Activated CD4-positive, alpha-beta T cell treated with anti-CD3 and anti-CD28 coated beads, Interleukin-2, amount 10 ng/mL, durations not matched to agents 7 days and 5 days (primary cell): ENCODE measurements at regions not wholly inside any gene's neighbourhood (a gene's known extent, or its start where the extent isn't known, plus 50 kb on each side); places are given as distances from the start of the nearest gene placed in this dataset.

Source experiments
- CTCF ChIA-PET: fragments of 350-600 bp; sonication (Branson Sonifier 250); formaldehyde crosslinking; loops from one replicate; lab custom pipeline; 2021; ENCODE audit warnings: antibody characterized with exemption; lab: Charles Lee
- POLR2A ChIA-PET: fragments of 350-600 bp; sonication (Branson Sonifier 250); formaldehyde crosslinking; loops from one replicate; lab custom pipeline; 2021; ENCODE audit warnings: antibody characterized with exemption; lab: Charles Lee
- DNase-seq: peaks from one replicate; pipeline ENCODE4 v3.0.0-alpha.2; 2020
- H3K27ac Mint-ChIP-seq: one replicate; pipeline ENCODE4 v1.8.0; 2021; ENCODE audit warnings: mild to moderate bottlenecking, moderate library complexity, mixed read lengths
- H3K27me3 Mint-ChIP-seq: one replicate; pipeline ENCODE4 v1.8.0; 2021; ENCODE audit warnings: mixed read lengths
- H3K36me3 Mint-ChIP-seq: one replicate; pipeline ENCODE4 v1.8.0; 2021; ENCODE audit warnings: low read depth, mixed read lengths
- H3K4me1 Mint-ChIP-seq: one replicate; pipeline ENCODE4 v1.8.0; 2021; ENCODE audit warnings: mixed read lengths
- H3K4me3 Mint-ChIP-seq: one replicate; pipeline ENCODE4 v1.8.0; 2021; ENCODE audit warnings: mild to moderate bottlenecking, moderate library complexity, mixed read lengths
- H3K9me3 Mint-ChIP-seq: one replicate; pipeline ENCODE4 v1.8.0; 2021; ENCODE audit warnings: mixed read lengths

DNA sequence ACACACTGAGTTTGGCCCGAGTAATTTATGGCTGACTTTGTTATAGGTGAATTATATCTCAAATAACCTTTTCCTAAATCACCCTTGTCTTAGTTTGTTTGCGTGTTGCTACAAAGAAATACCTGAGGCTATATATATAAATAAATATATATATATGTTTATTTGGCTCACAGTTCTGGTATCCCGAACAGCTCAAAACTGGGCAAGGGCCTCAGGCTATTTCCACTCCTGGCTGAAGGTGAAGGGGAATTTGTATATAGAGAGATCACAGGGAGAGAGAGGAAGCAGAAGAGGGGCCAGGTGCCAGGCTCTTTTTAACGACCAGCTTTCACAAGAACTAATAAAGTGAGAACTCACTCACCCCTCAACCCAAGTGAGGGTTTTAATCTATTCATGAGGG, 159.9 kb upstream of the STARD13 start:
- H3K36me3 Mint-ChIP-seq: no peaks in the 10 kb centered on the region
- POLR2A ChIA-PET: no interaction called here
- H3K4me3 Mint-ChIP-seq: no peak overlapping the region
- no peak overlapping the region for H3K27ac Mint-ChIP-seq
- no peaks in the 10 kb centered on the region for H3K9me3 Mint-ChIP-seq
- peaks cover 9% of the 10 kb centered on the region for H3K27me3 Mint-ChIP-seq
- CTCF ChIA-PET: no interaction called here
- H3K4me1 Mint-ChIP-seq: no peaks in the 10 kb centered on the region
- no peak for DNase-seq

DNA sequence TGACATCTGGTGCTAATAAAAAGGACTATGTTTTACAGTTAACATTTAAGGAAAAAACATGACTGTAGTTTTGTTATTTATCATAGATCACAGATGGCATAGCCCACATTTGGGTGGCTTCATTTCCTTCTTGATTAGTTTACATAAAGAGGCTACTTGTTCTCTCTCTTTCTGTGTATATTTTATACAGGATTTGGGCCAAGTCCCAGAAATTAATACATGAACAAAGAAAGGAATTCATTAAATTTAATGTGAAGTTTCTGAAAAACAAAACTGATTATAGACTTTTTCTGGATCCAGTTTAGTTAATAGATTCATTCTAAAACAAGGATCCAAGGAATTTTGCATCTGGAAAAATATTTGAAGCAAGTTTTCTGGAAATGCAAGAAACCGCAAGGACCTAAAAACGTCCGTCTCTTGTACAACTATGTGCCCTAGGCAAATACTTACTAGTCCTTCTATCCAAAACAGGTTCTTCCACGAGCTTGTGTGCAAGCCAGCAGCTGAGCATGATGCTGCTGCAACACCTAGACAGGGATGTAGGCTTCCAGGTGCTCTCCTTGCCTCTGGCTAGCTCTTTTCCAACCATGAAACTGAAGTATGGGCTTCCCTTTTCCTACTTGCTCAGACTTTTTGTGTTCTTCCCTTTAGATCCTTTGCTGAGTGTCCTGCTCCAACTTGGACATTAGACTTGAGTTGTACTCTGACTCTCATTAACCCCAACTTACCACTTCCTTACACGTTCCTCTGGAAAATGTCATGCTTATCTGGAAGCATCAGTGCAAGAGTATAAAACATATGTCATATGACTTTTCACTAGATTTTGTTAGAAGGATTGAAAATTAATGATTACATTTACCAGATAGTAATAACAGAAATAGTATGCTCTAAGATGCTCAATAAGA, 161.5 kb upstream of the STARD13 start:
- peaks cover 9% of the 10 kb centered on the region for H3K27me3 Mint-ChIP-seq
- ChIA-PET POLR2A (no interaction called here), CTCF (interaction anchor here (0.5 kb wide), 1 partner anchor 366 kb away, joined by 4 read pairs; no protein-coding TSS in a partner anchor)
- H3K4me1 Mint-ChIP-seq: no peaks in the 10 kb centered on the region
- no peak overlapping the region for H3K27ac Mint-ChIP-seq
- no peaks in the 10 kb centered on the region for H3K9me3 Mint-ChIP-seq
- DNase-seq: no peak
- H3K4me3 Mint-ChIP-seq: no peak overlapping the region
- no peaks in the 10 kb centered on the region for H3K36me3 Mint-ChIP-seq

DNA sequence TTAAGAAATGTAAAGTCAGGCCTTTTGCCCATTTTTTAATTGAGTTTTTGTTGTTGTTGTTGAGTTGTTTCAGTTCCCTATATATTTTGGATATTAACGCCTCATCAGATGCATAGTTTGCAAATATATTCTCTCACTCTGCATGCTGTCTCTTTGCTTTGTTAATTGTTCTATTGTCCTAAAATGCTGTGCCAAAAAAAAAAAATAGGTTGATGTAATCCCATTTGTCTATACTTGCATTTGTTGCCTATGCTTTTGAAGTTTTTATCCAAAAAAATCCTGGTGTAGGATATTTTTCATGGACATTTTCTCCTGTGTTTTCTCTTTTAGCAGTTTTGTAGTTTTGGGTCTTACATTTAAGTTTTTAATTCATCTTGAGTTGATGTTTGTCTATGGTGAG, 163.3 kb upstream of the STARD13 start:
- POLR2A ChIA-PET: no interaction called here

DNA sequence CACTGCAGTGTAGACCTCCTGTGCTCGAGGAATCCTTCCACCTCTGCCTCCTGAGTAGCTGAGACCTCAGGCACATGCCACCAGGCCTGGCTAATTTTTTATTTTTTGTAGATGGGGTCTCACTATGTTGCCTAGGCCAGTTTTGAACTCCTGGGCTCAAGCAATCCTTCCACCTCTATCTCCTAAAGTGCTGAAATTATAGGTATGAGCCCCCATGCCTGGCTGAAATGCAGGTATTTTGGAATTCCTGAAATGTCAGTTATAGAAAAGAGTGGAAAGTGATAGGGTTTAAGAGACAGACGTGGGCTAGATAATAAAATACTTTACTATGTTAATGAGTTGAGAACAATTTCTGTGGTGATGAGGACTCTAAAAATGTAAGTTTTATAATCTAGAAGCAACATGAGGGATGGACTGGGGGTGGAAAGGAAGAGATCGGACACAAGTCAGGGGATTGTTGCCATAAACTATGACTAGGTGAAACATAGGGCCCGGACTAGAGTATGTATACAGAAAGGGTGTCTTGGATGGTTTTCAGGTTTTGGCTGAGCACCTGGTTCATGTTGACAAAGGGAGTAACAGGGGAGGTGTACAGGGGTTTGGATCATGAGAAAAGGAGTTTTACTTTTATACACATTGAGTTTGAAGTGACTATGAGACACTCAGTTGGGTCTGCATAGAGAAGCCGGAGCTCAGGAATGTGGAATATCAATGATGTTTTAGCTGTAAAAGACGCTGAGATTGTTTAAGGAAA, 165.6 kb upstream of the STARD13 start:
- Mint-ChIP-seq H3K4me3 (no peak overlapping the region), H3K9me3 (no peaks in the 10 kb centered on the region), H3K27me3 (peaks cover 9% of the 10 kb centered on the region), H3K27ac (no peak overlapping the region), H3K4me1 (no peaks in the 10 kb centered on the region), H3K36me3 (no peaks in the 10 kb centered on the region)
- ChIA-PET POLR2A (no interaction called here), CTCF (no interaction called here)
- no peak for DNase-seq

More for the DNA sequence above, 163.3 kb upstream of the STARD13 start:
- H3K4me3 Mint-ChIP-seq: no peak overlapping the region
- H3K4me1 Mint-ChIP-seq: no peaks in the 10 kb centered on the region
- DNase-seq: no peak
- H3K36me3 Mint-ChIP-seq: no peaks in the 10 kb centered on the region
- CTCF ChIA-PET: no interaction called here
- H3K27ac Mint-ChIP-seq: no peak overlapping the region
- peaks cover 9% of the 10 kb centered on the region for H3K27me3 Mint-ChIP-seq
- no peaks in the 10 kb centered on the region for H3K9me3 Mint-ChIP-seq

DNA sequence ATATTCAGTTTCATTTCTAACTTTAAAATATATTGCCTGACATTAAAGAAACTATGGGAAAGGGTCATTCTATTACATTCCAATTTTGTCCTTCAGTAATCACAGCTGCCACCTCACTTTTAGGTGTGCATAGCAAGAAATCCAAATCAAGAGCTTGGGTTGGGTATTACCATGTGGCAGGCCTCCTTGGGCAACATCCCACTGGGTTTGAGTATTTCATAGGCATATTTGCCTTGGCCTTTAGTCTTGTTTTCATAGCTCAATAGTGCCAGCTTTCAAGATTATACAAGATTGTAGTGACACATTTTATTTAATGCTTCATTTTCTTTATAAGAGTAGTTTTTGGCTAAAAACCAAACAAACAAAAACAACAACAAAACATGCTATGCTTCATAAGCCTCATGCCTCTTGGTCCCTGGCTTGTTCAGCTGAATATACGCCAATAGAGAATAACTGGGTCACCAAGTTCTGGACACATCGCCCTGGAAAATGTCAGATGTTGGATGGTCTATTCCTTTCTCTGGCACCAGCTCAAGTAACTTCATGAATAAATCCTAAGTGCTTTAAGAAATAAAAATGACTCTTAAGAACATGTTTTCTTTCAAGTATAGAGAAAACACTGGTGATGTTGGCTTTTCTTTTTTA, 167.4 kb upstream of the STARD13 start:
- CTCF ChIA-PET: no interaction called here
- H3K27me3 Mint-ChIP-seq: peaks cover 9% of the 10 kb centered on the region

DNA sequence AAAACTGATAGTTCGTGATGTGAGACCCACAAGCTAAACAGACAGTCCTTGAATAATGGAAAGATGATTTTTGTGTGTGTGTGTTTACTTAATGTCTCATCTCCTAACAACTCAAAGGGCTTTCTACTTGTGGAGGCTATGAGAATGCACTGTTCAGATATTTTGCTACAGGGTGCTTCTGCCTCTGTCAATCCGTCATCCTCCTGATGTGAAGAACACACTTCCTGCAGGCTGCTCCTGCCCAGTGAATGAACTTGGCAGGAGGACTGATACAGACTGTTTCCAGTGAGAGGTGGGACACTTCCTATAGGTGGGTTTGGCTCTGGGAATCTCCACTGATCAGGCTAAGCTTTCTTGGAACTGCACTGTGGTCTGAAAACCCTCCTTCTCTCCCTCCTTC, 168.4 kb upstream of the STARD13 start:
- Mint-ChIP-seq H3K9me3 (no peaks in the 10 kb centered on the region), H3K27me3 (peaks cover 4% of the 10 kb centered on the region), H3K36me3 (no peaks in the 10 kb centered on the region), H3K27ac (no peak overlapping the region), H3K4me1 (no peaks in the 10 kb centered on the region), H3K4me3 (no peak overlapping the region)
- CTCF ChIA-PET: no interaction called here
- POLR2A ChIA-PET: no interaction called here
- DNase-seq: no peak

More for the DNA sequence above, 167.4 kb upstream of the STARD13 start:
- Mint-ChIP-seq H3K27ac (no peak overlapping the region), H3K4me1 (no peaks in the 10 kb centered on the region), H3K9me3 (no peaks in the 10 kb centered on the region), H3K4me3 (no peak overlapping the region), H3K36me3 (no peaks in the 10 kb centered on the region)
- DNase-seq: no peak
- POLR2A ChIA-PET: no interaction called here

DNA sequence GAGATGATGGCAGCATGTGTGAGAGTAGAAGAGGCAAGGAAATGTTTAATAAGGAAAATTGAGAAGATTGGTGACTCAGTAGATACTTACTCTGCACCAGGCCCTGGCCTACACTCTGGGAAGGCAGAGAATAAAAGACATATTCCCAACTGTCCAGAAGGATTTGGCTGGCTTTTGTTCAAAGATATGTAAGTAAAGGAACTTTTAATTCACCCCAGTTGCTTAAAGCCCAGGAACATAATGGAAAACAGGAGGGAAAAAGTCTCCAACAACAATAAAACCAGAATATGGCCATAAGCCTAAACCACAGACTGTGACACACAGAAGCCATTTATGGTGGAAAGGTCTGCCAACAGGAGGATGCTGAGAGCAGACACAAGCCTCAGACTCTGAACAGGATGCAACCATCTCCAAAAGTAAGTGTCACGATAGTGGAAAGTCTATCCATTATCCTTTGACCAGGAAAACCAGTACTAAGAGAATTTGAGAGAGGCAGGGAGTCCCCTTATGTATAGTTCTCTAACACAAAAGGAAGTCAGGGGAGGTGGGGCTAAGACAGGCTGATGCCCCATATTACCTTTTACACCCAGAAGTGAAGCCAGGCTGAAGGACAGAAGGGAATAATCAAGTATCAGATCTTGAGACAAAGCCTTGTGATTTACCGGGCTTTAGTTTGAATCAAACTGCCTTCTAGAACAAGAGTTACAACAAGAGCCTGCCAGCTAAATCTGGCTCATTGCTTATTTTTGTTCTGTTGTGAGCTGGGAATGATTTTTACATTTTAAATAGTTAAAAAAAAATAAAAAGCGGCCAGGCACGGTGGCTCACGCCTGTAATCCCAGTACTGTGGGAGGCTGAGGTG, 169.5 kb upstream of the STARD13 start:
- ChIA-PET POLR2A (no interaction called here), CTCF (no interaction called here)
- H3K27ac Mint-ChIP-seq: no peak overlapping the region
- no peaks in the 10 kb centered on the region for H3K9me3 Mint-ChIP-seq
- no peaks in the 10 kb centered on the region for H3K4me1 Mint-ChIP-seq
- DNase-seq: no peak
- no peaks in the 10 kb centered on the region for H3K36me3 Mint-ChIP-seq
- H3K4me3 Mint-ChIP-seq: no peak overlapping the region
- no peaks in the 10 kb centered on the region for H3K27me3 Mint-ChIP-seq

DNA sequence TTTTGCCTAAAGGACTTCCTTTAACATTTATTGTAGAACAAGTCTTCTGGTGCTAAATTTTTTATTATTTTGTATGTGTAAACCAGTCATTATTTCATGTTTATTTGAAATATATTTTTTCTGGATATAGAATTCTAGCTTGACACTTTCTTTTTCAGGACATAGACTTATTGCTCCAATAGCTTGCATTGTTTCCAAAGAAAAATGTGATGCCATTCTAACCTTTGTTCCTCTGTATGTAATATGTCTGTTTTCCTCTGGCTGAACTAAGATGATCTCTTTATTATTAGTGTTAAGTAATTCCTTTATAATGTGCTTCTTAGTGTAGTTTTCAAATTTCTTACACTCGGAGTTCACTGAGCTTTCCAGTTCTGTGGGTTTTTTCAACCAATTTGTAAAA, 174.1 kb upstream of the STARD13 start:
- Mint-ChIP-seq H3K27ac (no peak overlapping the region), H3K36me3 (no peaks in the 10 kb centered on the region), H3K9me3 (no peaks in the 10 kb centered on the region), H3K27me3 (no peaks in the 10 kb centered on the region), H3K4me3 (no peak overlapping the region), H3K4me1 (no peaks in the 10 kb centered on the region)
- no peak for DNase-seq
- ChIA-PET POLR2A (no interaction called here), CTCF (no interaction called here)

DNA sequence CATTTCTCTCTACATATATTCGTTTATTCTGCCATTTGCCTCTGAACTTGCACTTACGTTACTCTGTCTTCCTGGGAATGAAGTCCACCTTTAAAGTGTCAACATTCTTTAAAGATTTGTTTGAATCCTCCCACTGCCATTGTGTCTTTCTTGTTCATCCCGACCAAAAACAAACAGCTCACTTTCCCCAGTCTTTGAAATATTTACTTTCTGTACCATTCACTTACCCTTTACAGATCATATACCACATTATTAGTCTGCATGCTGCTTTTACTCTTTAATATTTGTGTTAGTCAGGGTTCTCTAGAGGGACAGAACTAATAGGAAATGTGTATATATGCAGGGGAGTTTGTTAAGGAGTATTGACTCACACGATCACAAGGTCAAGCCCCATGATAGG, 176.6 kb upstream of the STARD13 start:
- DNase-seq: no peak
- POLR2A ChIA-PET: no interaction called here
- CTCF ChIA-PET: no interaction called here
- H3K27ac Mint-ChIP-seq: no peak overlapping the region
- peaks cover 3% of the 10 kb centered on the region for H3K9me3 Mint-ChIP-seq
- H3K4me3 Mint-ChIP-seq: no peak overlapping the region
- no peaks in the 10 kb centered on the region for H3K36me3 Mint-ChIP-seq
- H3K4me1 Mint-ChIP-seq: no peaks in the 10 kb centered on the region
- no peaks in the 10 kb centered on the region for H3K27me3 Mint-ChIP-seq

DNA sequence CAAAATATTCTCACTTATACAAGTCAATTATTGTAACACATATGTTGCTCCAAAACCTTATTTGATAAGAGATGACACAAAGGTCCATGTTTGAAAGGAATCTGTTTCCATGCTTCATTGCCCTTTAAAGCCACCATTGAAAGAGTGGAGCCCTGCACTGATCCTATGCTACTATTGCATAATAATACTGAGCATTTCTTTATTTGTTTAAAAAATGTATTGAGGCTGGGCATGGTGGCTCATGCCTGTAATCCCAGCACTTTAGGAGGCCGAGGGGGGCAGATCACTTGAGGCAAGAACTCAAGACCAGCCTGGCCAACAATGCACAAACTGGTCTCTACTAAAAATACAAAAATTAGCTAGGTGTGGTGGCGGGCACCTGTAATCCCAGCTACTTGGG, 178.8 kb upstream of the STARD13 start:
- H3K27ac Mint-ChIP-seq: no peak overlapping the region
- ChIA-PET CTCF (no interaction called here), POLR2A (no interaction called here)
- no peak overlapping the region for H3K4me3 Mint-ChIP-seq
- H3K9me3 Mint-ChIP-seq: peaks cover 3% of the 10 kb centered on the region
- H3K4me1 Mint-ChIP-seq: no peaks in the 10 kb centered on the region
- DNase-seq: no peak
- H3K27me3 Mint-ChIP-seq: no peaks in the 10 kb centered on the region
- H3K36me3 Mint-ChIP-seq: no peaks in the 10 kb centered on the region

DNA sequence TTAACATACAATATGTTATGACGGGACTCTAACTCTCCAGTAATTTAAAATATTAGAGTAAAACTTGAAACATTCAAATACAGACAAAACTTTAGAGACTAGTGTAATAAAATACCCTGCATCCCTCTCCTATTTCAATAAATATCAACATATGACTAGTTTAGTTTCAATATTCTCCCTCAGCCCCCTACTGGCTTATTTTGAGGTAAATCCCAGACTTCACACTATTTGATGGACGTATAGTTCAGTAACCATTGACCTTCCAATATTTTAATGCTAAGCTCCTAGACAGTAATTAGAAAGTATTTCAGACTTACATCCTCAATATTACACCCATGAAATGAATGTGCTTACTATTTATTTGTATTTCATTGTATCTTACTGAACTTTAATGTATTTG, 180.7 kb upstream of the STARD13 start:
- CTCF ChIA-PET: no interaction called here
- POLR2A ChIA-PET: no interaction called here
- Mint-ChIP-seq H3K4me1 (no peaks in the 10 kb centered on the region), H3K27me3 (no peaks in the 10 kb centered on the region), H3K9me3 (peaks cover 3% of the 10 kb centered on the region), H3K27ac (no peak overlapping the region), H3K4me3 (no peak overlapping the region), H3K36me3 (no peaks in the 10 kb centered on the region)
- no peak for DNase-seq

DNA sequence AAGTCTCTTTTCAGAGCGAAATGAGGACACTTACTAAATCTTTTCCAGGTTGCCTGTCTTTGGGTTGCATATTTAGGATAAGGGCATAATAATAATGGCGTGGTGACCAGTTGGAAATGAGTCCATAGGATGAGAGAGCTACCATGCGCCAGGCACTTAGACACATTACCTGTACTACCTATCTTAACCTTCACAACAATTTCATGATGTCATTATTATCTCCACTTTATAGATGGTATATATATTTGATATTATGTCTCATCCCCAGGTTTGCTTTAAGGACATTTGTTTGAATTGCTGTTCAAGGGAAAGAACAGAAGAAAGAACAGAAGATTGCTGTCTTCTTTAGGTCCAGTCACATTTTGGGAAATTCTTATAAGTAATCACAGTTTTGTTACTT, 182.0 kb upstream of the STARD13 start:
- Mint-ChIP-seq H3K9me3 (peaks cover 3% of the 10 kb centered on the region), H3K4me1 (no peaks in the 10 kb centered on the region), H3K27ac (no peak overlapping the region), H3K27me3 (no peaks in the 10 kb centered on the region), H3K4me3 (no peak overlapping the region), H3K36me3 (no peaks in the 10 kb centered on the region)
- ChIA-PET POLR2A (no interaction called here), CTCF (no interaction called here)
- DNase-seq: no peak
